BLaER1 (cell line): ENCODE measurements at regions not wholly inside any gene's neighbourhood (a gene's known extent, or its start where the extent isn't known, plus 50 kb on each side); places are given as distances from the start of the nearest gene placed in this dataset.

Source experiments
- H3K27ac ChIP-seq: shearing (Covaris generic); formaldehyde crosslinking; 2 replicates; pipeline ENCODE4 v1.8.1; 2022
- H3K27me3 ChIP-seq: shearing (Covaris generic); formaldehyde crosslinking; 2 replicates; pipeline ENCODE4 v1.8.1; 2022
- H3K36me3 ChIP-seq: shearing (Covaris generic); formaldehyde crosslinking; 2 replicates; pipeline ENCODE4 v1.8.1; 2022
- H3K4me1 ChIP-seq: shearing (Covaris generic); formaldehyde crosslinking; 2 replicates; pipeline ENCODE4 v1.8.1; 2022
- H3K4me2 ChIP-seq: shearing (Covaris generic); formaldehyde crosslinking; 2 replicates; pipeline ENCODE4 v1.8.1; 2022
- H3K4me3 ChIP-seq: shearing (Covaris generic); formaldehyde crosslinking; 2 replicates; pipeline ENCODE4 v1.8.1; 2022
- H3K9ac ChIP-seq: shearing (Covaris generic); formaldehyde crosslinking; 2 replicates; pipeline ENCODE4 v1.8.1; 2022
- H3K9me3 ChIP-seq: shearing (Covaris generic); formaldehyde crosslinking; 2 replicates; pipeline ENCODE4 v1.8.1; 2022
- H4K20me1 ChIP-seq: shearing (Covaris generic); formaldehyde crosslinking; 2 replicates; pipeline ENCODE4 v1.8.1; 2022
- Cebpa-rat ChIP-seq: shearing (Covaris generic); IDR thresholded peaks from 2 replicates; pipeline ENCODE4 v1.8.1; 2022

GRCh38 chr1:116832932-116833578, 76.7 kb upstream of the PTGFRN start:
- H3K9ac ChIP-seq = no peak overlapping the region
- no peaks in the 10 kb centered on the region for H3K27me3 ChIP-seq
- H4K20me1 ChIP-seq = no peaks in the 10 kb centered on the region
- no peaks in the 10 kb centered on the region for H3K36me3 ChIP-seq
- peaks cover 15% of the 10 kb centered on the region; the same call in 1 of the 2 replicates for H3K9me3 ChIP-seq
- no peak overlapping the region for H3K27ac ChIP-seq
- no peak for TF ChIP-seq Cebpa-rat
- H3K4me1 ChIP-seq = peaks cover 7% of the 10 kb centered on the region
- no peak overlapping the region for H3K4me2 ChIP-seq
- H3K4me3 ChIP-seq = no peak overlapping the region

- Histone ChIP-seq H3K4me2 (no peak overlapping the region), H3K9me3 (peaks cover 20% of the 10 kb centered on the region; the same call in 1 of the 2 replicates), H3K9ac (no peak overlapping the region), H3K27me3 (no peaks in the 10 kb centered on the region), H3K4me3 (no peak overlapping the region), H3K36me3 (no peaks in the 10 kb centered on the region), H3K4me1 (peaks cover 7% of the 10 kb centered on the region), H4K20me1 (no peaks in the 10 kb centered on the region), H3K27ac (no peak overlapping the region)
- no peak for TF ChIP-seq Cebpa-rat
These were observed 76.0 kb upstream of the PTGFRN start for GRCh38 chr1:116833718-116834117.

GRCh38 chr1:116834595-116834994, 75.1 kb upstream of the PTGFRN start:
- no peaks in the 10 kb centered on the region for H4K20me1 ChIP-seq
- H3K4me2 ChIP-seq = no peak overlapping the region
- peaks cover 20% of the 10 kb centered on the region; the same call in 1 of the 2 replicates for H3K9me3 ChIP-seq
- no peak overlapping the region for H3K9ac ChIP-seq
- peaks cover 7% of the 10 kb centered on the region for H3K4me1 ChIP-seq
- no peaks in the 10 kb centered on the region for H3K36me3 ChIP-seq
- H3K27ac ChIP-seq = no peak overlapping the region
- no peaks in the 10 kb centered on the region for H3K27me3 ChIP-seq
- no peak overlapping the region for H3K4me3 ChIP-seq
- TF ChIP-seq Cebpa-rat = no peak

- H3K4me2 ChIP-seq = no peak overlapping the region
- H4K20me1 ChIP-seq = no peaks in the 10 kb centered on the region
- no peak overlapping the region for H3K27ac ChIP-seq
- no peak overlapping the region for H3K9ac ChIP-seq
- peaks cover 4% of the 10 kb centered on the region for H3K4me1 ChIP-seq
- H3K4me3 ChIP-seq = no peak overlapping the region
- no peaks in the 10 kb centered on the region for H3K36me3 ChIP-seq
- peaks cover 20% of the 10 kb centered on the region; the same call in 1 of the 2 replicates for H3K9me3 ChIP-seq
- H3K27me3 ChIP-seq = no peaks in the 10 kb centered on the region
- no peak for TF ChIP-seq Cebpa-rat
These were observed 74.6 kb upstream of the PTGFRN start for GRCh38 chr1:116835161-116835560.

- Histone ChIP-seq H3K27me3 (no peaks in the 10 kb centered on the region), H4K20me1 (no peaks in the 10 kb centered on the region), H3K36me3 (no peaks in the 10 kb centered on the region), H3K9ac (no peak overlapping the region), H3K4me2 (no peak overlapping the region), H3K27ac (no peak overlapping the region), H3K9me3 (peaks cover 20% of the 10 kb centered on the region; the same call in 1 of the 2 replicates), H3K4me3 (no peak overlapping the region), H3K4me1 (no peaks in the 10 kb centered on the region)
- TF ChIP-seq Cebpa-rat = no peak
These were observed 73.6 kb upstream of the PTGFRN start for GRCh38 chr1:116836099-116836498.

GRCh38 chr1:116841569-116842344, 68.0 kb upstream of the PTGFRN start:
- H3K9ac ChIP-seq = no peak overlapping the region
- no peak for TF ChIP-seq Cebpa-rat
- no peaks in the 10 kb centered on the region for H3K36me3 ChIP-seq
- no peak overlapping the region for H3K27ac ChIP-seq
- no peaks in the 10 kb centered on the region for H3K27me3 ChIP-seq
- no peak overlapping the region for H3K4me2 ChIP-seq
- no peak overlapping the region for H3K4me3 ChIP-seq
- H3K9me3 ChIP-seq = peaks cover 19% of the 10 kb centered on the region; the same call in 1 of the 2 replicates
- H4K20me1 ChIP-seq = no peaks in the 10 kb centered on the region
- peaks cover 7% of the 10 kb centered on the region; the same call in 1 of the 2 replicates for H3K4me1 ChIP-seq

GRCh38 chr1:116842654-116843053, 67.1 kb upstream of the PTGFRN start:
- Histone ChIP-seq H3K4me2 (no peak overlapping the region), H3K9me3 (peaks cover 10% of the 10 kb centered on the region; the same call in 1 of the 2 replicates), H3K4me3 (no peak overlapping the region), H4K20me1 (no peaks in the 10 kb centered on the region), H3K4me1 (peaks cover 7% of the 10 kb centered on the region; the same call in 1 of the 2 replicates), H3K27ac (no peak overlapping the region), H3K27me3 (no peaks in the 10 kb centered on the region), H3K36me3 (no peaks in the 10 kb centered on the region), H3K9ac (no peak overlapping the region)
- TF ChIP-seq Cebpa-rat = no peak

- Histone ChIP-seq H3K4me3 (no peak overlapping the region), H3K9me3 (no peaks in the 10 kb centered on the region), H3K27ac (no peak overlapping the region), H3K4me1 (peaks cover 7% of the 10 kb centered on the region; the same call in 1 of the 2 replicates), H4K20me1 (no peaks in the 10 kb centered on the region), H3K4me2 (no peak overlapping the region), H3K27me3 (no peaks in the 10 kb centered on the region), H3K9ac (no peak overlapping the region), H3K36me3 (no peaks in the 10 kb centered on the region)
- no peak for TF ChIP-seq Cebpa-rat
These were observed 64.9 kb upstream of the PTGFRN start for GRCh38 chr1:116844775-116845174.

- H3K4me3 ChIP-seq = no peak overlapping the region
- no peak for TF ChIP-seq Cebpa-rat
- H3K4me1 ChIP-seq = peaks cover 7% of the 10 kb centered on the region; the same call in 1 of the 2 replicates
- H3K36me3 ChIP-seq = no peaks in the 10 kb centered on the region
- no peaks in the 10 kb centered on the region for H3K27me3 ChIP-seq
- H4K20me1 ChIP-seq = no peaks in the 10 kb centered on the region
- no peak overlapping the region for H3K9ac ChIP-seq
- no peaks in the 10 kb centered on the region for H3K9me3 ChIP-seq
- no peak overlapping the region for H3K4me2 ChIP-seq
- H3K27ac ChIP-seq = no peak overlapping the region
These were observed 62.5 kb upstream of the PTGFRN start for GRCh38 chr1:116847190-116847589.
